Transverse colon (tissue), 3 donors: ENCODE measurements at regions not wholly inside any gene's neighbourhood (a gene's known extent, or its start where the extent isn't known, plus 50 kb on each side); places are given as distances from the start of the nearest gene placed in this dataset.
"Not testable (repeated sequence)": the region's sequence is repeated elsewhere in the genome, so short reads cannot be mapped to it uniquely, and the experiment has no call there.

Experiments used
- POLR2A ChIP-seq: fragments of 450-650 bp; IDR thresholded peaks from one replicate; pipeline ENCODE4 v1.6.1; 2016; ENCODE audit warnings: antibody characterized with exemption, mild to moderate bottlenecking, moderate library complexity
- TF ChIP-seq, protein P1 (sequence below), 5 experiments: fragments of 200-600 bp in 3 of 5; fragments of 450-650 bp in 2 of 5; sonication (generic) in 3 of 5; IDR thresholded peaks; 1 replicate in 2 of 5; 2 replicates in 3 of 5; pipeline ENCODE4 v1.5.1; 2016 to 2017; ENCODE audit warnings: antibody characterized with exemption in 5 of 5, inconsistent platforms in 3 of 5, mild to moderate bottlenecking in 2 of 5, moderate library complexity in 1 of 5

DNA sequence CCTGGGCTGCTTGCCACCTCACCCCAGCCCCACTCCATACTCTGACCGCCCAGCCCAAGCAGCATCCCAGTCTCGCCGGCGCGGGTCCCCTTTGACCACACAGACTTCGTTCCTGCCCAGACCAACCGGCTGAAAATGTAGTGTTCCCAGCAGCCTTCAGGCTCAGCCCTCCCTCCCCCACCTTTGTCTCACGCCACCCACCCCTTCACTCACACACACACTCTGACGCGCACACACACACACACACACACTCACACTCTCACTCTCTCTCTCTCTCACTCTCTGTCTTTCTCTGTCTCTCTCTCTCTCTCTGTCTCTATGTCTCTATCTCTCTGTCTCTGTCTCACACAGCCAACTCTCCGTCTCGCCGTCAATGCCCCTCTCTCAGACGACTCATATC is 61.0 kb upstream of the FCGR2A start:
- TF ChIP-seq, protein P1, sequence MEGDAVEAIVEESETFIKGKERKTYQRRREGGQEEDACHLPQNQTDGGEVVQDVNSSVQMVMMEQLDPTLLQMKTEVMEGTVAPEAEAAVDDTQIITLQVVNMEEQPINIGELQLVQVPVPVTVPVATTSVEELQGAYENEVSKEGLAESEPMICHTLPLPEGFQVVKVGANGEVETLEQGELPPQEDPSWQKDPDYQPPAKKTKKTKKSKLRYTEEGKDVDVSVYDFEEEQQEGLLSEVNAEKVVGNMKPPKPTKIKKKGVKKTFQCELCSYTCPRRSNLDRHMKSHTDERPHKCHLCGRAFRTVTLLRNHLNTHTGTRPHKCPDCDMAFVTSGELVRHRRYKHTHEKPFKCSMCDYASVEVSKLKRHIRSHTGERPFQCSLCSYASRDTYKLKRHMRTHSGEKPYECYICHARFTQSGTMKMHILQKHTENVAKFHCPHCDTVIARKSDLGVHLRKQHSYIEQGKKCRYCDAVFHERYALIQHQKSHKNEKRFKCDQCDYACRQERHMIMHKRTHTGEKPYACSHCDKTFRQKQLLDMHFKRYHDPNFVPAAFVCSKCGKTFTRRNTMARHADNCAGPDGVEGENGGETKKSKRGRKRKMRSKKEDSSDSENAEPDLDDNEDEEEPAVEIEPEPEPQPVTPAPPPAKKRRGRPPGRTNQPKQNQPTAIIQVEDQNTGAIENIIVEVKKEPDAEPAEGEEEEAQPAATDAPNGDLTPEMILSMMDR (IDR thresholded peaks at IDR 0.05), result not testable (repeated sequence)
- TF ChIP-seq POLR2A, result not testable (repeated sequence)
